Keratinocyte (primary cell): ENCODE measurements at regions not wholly inside any gene's neighbourhood (a gene's known extent, or its start where the extent isn't known, plus 50 kb on each side); places are given as distances from the start of the nearest gene placed in this dataset.

Experiments used
- EZH2 ChIP-seq: IDR thresholded peaks from one replicate; pipeline ENCODE4 v1.6.1; 2012; ENCODE audit warnings: inconsistent platforms, mild to moderate bottlenecking, low read length, moderate library complexity
- TF ChIP-seq, protein P1 (sequence below), 3 experiments: IDR thresholded peaks in 1 of 3; conservative IDR thresholded peaks in 1 of 3; optimal IDR thresholded peaks in 1 of 3; 2 replicates in 2 of 3; 3 replicates in 1 of 3; pipeline versions ENCODE3 to v1.5.1; 2011; ENCODE audit warnings: low read length in 3 of 3, mild to moderate bottlenecking in 3 of 3, moderate library complexity in 2 of 3, control low read depth in 1 of 3, inconsistent platforms in 1 of 3; ENCODE audit not compliant: insufficient read depth in 2 of 3; ENCODE audit errors: extremely low read depth in 1 of 3

DNA sequence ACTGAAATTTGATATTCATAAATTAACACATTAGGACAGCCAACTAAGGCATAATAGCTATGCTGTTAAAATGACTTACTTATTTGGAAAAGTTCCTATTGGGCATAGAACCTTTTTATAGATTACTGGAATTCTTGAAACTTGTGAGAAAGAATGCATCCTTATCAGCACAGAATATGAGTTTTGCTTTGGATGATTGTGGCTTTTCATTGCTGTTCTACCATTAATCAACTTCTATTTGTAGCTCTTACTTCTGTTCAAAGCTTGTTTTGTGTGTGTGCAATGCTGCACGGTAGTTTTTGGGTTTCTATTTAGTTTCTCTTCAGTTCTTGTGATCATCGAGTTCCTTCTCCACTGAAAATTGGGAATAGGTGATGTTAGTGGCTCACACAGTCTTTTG is 152.4 kb upstream of the PELI2 start:
- TF ChIP-seq, protein P1, sequence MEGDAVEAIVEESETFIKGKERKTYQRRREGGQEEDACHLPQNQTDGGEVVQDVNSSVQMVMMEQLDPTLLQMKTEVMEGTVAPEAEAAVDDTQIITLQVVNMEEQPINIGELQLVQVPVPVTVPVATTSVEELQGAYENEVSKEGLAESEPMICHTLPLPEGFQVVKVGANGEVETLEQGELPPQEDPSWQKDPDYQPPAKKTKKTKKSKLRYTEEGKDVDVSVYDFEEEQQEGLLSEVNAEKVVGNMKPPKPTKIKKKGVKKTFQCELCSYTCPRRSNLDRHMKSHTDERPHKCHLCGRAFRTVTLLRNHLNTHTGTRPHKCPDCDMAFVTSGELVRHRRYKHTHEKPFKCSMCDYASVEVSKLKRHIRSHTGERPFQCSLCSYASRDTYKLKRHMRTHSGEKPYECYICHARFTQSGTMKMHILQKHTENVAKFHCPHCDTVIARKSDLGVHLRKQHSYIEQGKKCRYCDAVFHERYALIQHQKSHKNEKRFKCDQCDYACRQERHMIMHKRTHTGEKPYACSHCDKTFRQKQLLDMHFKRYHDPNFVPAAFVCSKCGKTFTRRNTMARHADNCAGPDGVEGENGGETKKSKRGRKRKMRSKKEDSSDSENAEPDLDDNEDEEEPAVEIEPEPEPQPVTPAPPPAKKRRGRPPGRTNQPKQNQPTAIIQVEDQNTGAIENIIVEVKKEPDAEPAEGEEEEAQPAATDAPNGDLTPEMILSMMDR (optimal IDR thresholded peaks at IDR 0.05 in 1 of 3, IDR thresholded peaks at IDR 0.05 in 1 of 3, conservative IDR thresholded peaks at IDR 0.05 in 1 of 3; ENCODE audit: extremely low read depth in 1 of 3, insufficient read depth in 2 of 3, low read length in 3 of 3), result no peak
- TF ChIP-seq EZH2, result no peak
